ENCODE measurements at regions not wholly inside any gene's neighbourhood (a gene's known extent, or its start where the extent isn't known, plus 50 kb on each side); places are given as distances from the start of the nearest gene placed in this dataset.

- H3K4me3 ChIP-seq (ENCODE audit: low read depth, low read length) = no peak overlapping the region
- Mint-ChIP-seq H3K36me3 (ENCODE audit: insufficient read depth, unreplicated experiment) (no peaks in the 10 kb centered on the region), H3K27me3 (ENCODE audit: insufficient read depth, unreplicated experiment) (peaks cover 2% of the 10 kb centered on the region), H3K27ac (ENCODE audit: unreplicated experiment) (no peak overlapping the region), H3K9me3 (ENCODE audit: unreplicated experiment) (no peaks in the 10 kb centered on the region), H3K4me1 (ENCODE audit: low read depth, unreplicated experiment) (no peaks in the 10 kb centered on the region), H3K4me3 (ENCODE audit: unreplicated experiment) (no peak overlapping the region)
- TF ChIP-seq CTCF (IDR thresholded peaks at IDR 0.05; ENCODE audit: insufficient read depth in 1 of 2, low read depth in 1 of 2, low read length in 1 of 2, severe bottlenecking in 1 of 2, unreplicated experiment in 1 of 2) = no peak
- H3K9me3 ChIP-seq = no peaks in the 10 kb centered on the region
- H3K27me3 ChIP-seq (replicated peaks; ENCODE audit: control insufficient read depth, insufficient read depth, low read length) = no peaks in the 10 kb centered on the region
- no peaks in the 10 kb centered on the region for H3K4me1 ChIP-seq
- intact Hi-C loops (cut with micrococcal nuclease; ENCODE audit: unreplicated experiment) = no loop called here
- no TSS peak for BruUV-seq (replicated peaks)
- DNase-seq = no peak
- ChIA-PET POLR2A (no interaction called here), CTCF (no interaction called here)
- no peaks in the 10 kb centered on the region for H3K36me3 ChIP-seq (ENCODE audit: control insufficient read depth, insufficient read depth, low read length)
Measured at GRCh38 chr3:101091489-101091888, 98.3 kb upstream of the ABI3BP start.

GRCh38 chr3:101085752-101086151, 92.5 kb upstream of the ABI3BP start:
- intact Hi-C loops (cut with micrococcal nuclease; ENCODE audit: unreplicated experiment) = no loop called here
- BruUV-seq (replicated peaks) = no TSS peak
- H3K9me3 ChIP-seq = no peaks in the 10 kb centered on the region
- no peak overlapping the region for H3K4me3 Mint-ChIP-seq (ENCODE audit: unreplicated experiment)
- peaks cover 2% of the 10 kb centered on the region for H3K27me3 Mint-ChIP-seq (ENCODE audit: insufficient read depth, unreplicated experiment)
- CTCF ChIA-PET = no interaction called here
- no peaks in the 10 kb centered on the region for H3K4me1 ChIP-seq
- no peak for TF ChIP-seq CTCF (IDR thresholded peaks at IDR 0.05; ENCODE audit: insufficient read depth in 1 of 2, low read depth in 1 of 2, low read length in 1 of 2, severe bottlenecking in 1 of 2, unreplicated experiment in 1 of 2)
- no peaks in the 10 kb centered on the region for H3K4me1 Mint-ChIP-seq (ENCODE audit: low read depth, unreplicated experiment)
- no peaks in the 10 kb centered on the region for H3K27me3 ChIP-seq (replicated peaks; ENCODE audit: control insufficient read depth, insufficient read depth, low read length)
- DNase-seq = no peak
- H3K36me3 ChIP-seq (ENCODE audit: control insufficient read depth, insufficient read depth, low read length) = no peaks in the 10 kb centered on the region
- no peaks in the 10 kb centered on the region for H3K9me3 Mint-ChIP-seq (ENCODE audit: unreplicated experiment)
- POLR2A ChIA-PET = no interaction called here
- no peak overlapping the region for H3K4me3 ChIP-seq (ENCODE audit: low read depth, low read length)
- no peak overlapping the region for H3K27ac Mint-ChIP-seq (ENCODE audit: unreplicated experiment)
- H3K36me3 Mint-ChIP-seq (ENCODE audit: insufficient read depth, unreplicated experiment) = no peaks in the 10 kb centered on the region

GRCh38 chr3:101084404-101084803, 91.2 kb upstream of the ABI3BP start:
- intact Hi-C loops (cut with micrococcal nuclease; ENCODE audit: unreplicated experiment) = no loop called here
- ChIA-PET CTCF (no interaction called here), POLR2A (no interaction called here)
- H3K4me1 ChIP-seq = no peaks in the 10 kb centered on the region
- H3K4me3 ChIP-seq (ENCODE audit: low read depth, low read length) = no peak overlapping the region
- H3K4me1 Mint-ChIP-seq (ENCODE audit: low read depth, unreplicated experiment) = no peaks in the 10 kb centered on the region
- TF ChIP-seq CTCF (IDR thresholded peaks at IDR 0.05; ENCODE audit: insufficient read depth in 1 of 2, low read depth in 1 of 2, low read length in 1 of 2, severe bottlenecking in 1 of 2, unreplicated experiment in 1 of 2) = no peak
- H3K27me3 ChIP-seq (replicated peaks; ENCODE audit: control insufficient read depth, insufficient read depth, low read length) = no peaks in the 10 kb centered on the region
- peaks cover 1% of the 10 kb centered on the region for H3K27me3 Mint-ChIP-seq (ENCODE audit: insufficient read depth, unreplicated experiment)
- no peaks in the 10 kb centered on the region for H3K36me3 Mint-ChIP-seq (ENCODE audit: insufficient read depth, unreplicated experiment)
- no peak overlapping the region for H3K4me3 Mint-ChIP-seq (ENCODE audit: unreplicated experiment)
- H3K9me3 Mint-ChIP-seq (ENCODE audit: unreplicated experiment) = no peaks in the 10 kb centered on the region
- DNase-seq = no peak
- H3K27ac Mint-ChIP-seq (ENCODE audit: unreplicated experiment) = no peak overlapping the region
- no TSS peak for BruUV-seq (replicated peaks)
- no peaks in the 10 kb centered on the region for H3K36me3 ChIP-seq (ENCODE audit: control insufficient read depth, insufficient read depth, low read length)
- H3K9me3 ChIP-seq = no peaks in the 10 kb centered on the region

Measured in Caco-2 (cell line).